Hepatocyte (in vitro differentiated cells): ENCODE measurements at regions not wholly inside any gene's neighbourhood (a gene's known extent, or its start where the extent isn't known, plus 50 kb on each side); places are given as distances from the start of the nearest gene placed in this dataset.

Source experiments
- EZH2 ChIP-seq: fragments of 200-600 bp; sonication (generic); IDR thresholded peaks from 2 replicates; pipeline ENCODE4 v1.6.1; 2016; ENCODE audit warnings: antibody characterized with exemption, mild to moderate bottlenecking, borderline replicate concordance
- TF ChIP-seq, protein P1 (sequence below): fragments of 200-600 bp; sonication (generic); IDR thresholded peaks from 2 replicates; pipeline ENCODE4 v1.5.1; 2016; ENCODE audit warnings: antibody characterized with exemption, mild to moderate bottlenecking; ENCODE audit not compliant: poor library complexity

DNA sequence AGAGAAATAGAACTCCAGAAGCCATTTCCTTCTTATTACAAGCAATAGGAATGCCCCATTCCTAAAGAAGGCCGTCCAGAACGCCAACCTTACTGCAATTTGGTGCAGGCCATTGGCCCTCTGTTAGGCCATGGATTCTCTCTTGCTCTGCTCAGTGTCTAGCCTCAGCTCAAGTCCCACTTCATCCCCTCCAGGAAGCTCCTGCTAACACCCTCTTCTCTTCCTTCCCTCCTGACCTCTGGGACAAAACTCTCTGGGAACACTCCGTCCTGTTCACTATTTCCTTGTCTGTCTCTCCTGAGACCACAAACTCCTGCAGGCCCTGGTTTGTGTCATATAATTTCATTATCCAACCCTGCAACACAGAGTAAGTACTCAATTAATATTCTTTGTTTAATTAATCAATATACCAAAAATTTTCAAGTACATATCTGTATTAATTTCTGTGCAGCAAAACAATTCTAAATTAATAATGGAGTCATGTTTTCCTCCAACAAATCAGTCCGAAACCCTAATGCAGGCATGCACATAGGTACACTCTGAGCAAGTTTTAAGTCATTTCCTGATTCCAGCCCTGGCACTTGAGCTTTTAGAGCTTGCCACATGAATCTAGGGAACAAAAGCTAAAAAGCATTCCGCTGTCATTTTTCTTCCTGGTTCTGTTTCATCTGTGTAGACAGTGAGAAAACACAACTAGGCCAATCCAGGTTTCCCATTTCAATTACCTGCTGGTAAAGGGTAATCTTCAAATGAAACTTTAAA lies 245.3 kb downstream of the SETD4 start:
- TF ChIP-seq, protein P1, sequence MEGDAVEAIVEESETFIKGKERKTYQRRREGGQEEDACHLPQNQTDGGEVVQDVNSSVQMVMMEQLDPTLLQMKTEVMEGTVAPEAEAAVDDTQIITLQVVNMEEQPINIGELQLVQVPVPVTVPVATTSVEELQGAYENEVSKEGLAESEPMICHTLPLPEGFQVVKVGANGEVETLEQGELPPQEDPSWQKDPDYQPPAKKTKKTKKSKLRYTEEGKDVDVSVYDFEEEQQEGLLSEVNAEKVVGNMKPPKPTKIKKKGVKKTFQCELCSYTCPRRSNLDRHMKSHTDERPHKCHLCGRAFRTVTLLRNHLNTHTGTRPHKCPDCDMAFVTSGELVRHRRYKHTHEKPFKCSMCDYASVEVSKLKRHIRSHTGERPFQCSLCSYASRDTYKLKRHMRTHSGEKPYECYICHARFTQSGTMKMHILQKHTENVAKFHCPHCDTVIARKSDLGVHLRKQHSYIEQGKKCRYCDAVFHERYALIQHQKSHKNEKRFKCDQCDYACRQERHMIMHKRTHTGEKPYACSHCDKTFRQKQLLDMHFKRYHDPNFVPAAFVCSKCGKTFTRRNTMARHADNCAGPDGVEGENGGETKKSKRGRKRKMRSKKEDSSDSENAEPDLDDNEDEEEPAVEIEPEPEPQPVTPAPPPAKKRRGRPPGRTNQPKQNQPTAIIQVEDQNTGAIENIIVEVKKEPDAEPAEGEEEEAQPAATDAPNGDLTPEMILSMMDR = no peak
- no peak for TF ChIP-seq EZH2
